Activated naive CD8-positive, alpha-beta T cell treated with anti-CD3 and anti-CD28 coated beads for 36 hours (primary cell): ENCODE measurements at regions not wholly inside any gene's neighbourhood (a gene's known extent, or its start where the extent isn't known, plus 50 kb on each side); places are given as distances from the start of the nearest gene placed in this dataset.

Experiments used
- DNase-seq: peaks from one replicate; pipeline ENCODE4 v3.0.0; 2021
- H3K27ac Mint-ChIP-seq: one replicate; pipeline ENCODE4 v1.8.0; 2022; ENCODE audit warnings: mild to moderate bottlenecking, moderate library complexity, mixed read lengths
- H3K27me3 Mint-ChIP-seq: one replicate; pipeline ENCODE4 v1.8.0; 2022; ENCODE audit warnings: mild to moderate bottlenecking, mixed read lengths
- H3K36me3 Mint-ChIP-seq: one replicate; pipeline ENCODE4 v1.8.0; 2021; ENCODE audit warnings: mild to moderate bottlenecking, mixed read lengths
- H3K4me1 Mint-ChIP-seq: one replicate; pipeline ENCODE4 v1.8.0; 2021; ENCODE audit warnings: mixed read lengths
- H3K4me3 Mint-ChIP-seq: one replicate; pipeline ENCODE4 v1.8.0; 2022; ENCODE audit warnings: mild to moderate bottlenecking, moderate library complexity, mixed read lengths
- H3K9me3 Mint-ChIP-seq: one replicate; pipeline ENCODE4 v1.8.0; 2022; ENCODE audit warnings: mixed read lengths

DNA sequence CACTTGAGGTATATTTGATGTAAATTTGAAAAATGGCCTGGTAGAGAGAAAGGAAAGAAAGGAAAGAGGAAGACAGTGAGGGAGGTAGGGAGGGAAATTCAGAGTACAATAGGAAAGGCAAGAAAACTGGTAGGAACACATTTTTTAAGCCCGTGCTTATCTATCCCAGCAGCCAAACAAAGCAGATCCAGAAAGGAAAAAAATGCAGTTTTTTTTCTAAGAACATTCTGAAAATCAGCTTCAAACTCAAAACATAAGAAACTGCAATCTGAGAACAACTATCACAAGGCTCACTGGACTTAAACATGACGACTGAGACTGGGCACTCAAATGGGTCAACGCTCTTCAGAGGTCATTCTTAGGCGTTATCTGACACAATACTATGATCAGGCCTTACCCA, 408.3 kb upstream of the DDI1 start:
- no peaks in the 10 kb centered on the region for H3K4me1 Mint-ChIP-seq
- no peak overlapping the region for H3K27ac Mint-ChIP-seq
- H3K27me3 Mint-ChIP-seq = peaks cover 5% of the 10 kb centered on the region
- no peak overlapping the region for H3K4me3 Mint-ChIP-seq
- H3K36me3 Mint-ChIP-seq = no peaks in the 10 kb centered on the region
- no peak for DNase-seq
- H3K9me3 Mint-ChIP-seq = no peaks in the 10 kb centered on the region

DNA sequence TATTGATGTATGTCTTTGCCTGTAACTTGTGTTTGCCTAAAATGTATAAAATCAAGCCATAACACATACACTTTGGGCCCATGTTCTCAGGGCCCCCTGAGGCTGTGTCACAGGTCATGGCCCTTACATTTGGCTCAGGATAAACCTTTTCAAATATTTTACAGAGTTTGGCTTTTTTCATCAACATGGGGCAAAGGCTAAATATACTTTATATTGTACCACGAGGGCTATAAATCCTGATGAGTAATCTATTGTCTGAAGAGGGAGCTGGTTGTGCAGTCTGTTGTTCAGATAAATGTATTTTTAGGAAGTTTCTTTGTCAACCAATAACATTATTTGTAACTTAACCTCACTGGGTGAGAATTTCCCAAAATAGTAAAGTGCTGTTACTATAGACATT, 404.6 kb upstream of the DDI1 start:
- H3K36me3 Mint-ChIP-seq = no peaks in the 10 kb centered on the region

GRCh38 chr11:103633068-103633788, 403.2 kb upstream of the DDI1 start:
- no peaks in the 10 kb centered on the region for H3K27me3 Mint-ChIP-seq
- no peaks in the 10 kb centered on the region for H3K36me3 Mint-ChIP-seq
- H3K4me1 Mint-ChIP-seq = no peaks in the 10 kb centered on the region
- H3K27ac Mint-ChIP-seq = no peak overlapping the region
- H3K4me3 Mint-ChIP-seq = no peak overlapping the region
- DNase-seq = no peak
- H3K9me3 Mint-ChIP-seq = no peaks in the 10 kb centered on the region

More for the DNA sequence above, 404.6 kb upstream of the DDI1 start:
- no peak for DNase-seq
- Mint-ChIP-seq H3K4me1 (no peaks in the 10 kb centered on the region), H3K9me3 (no peaks in the 10 kb centered on the region), H3K4me3 (no peak overlapping the region), H3K27me3 (peaks cover 5% of the 10 kb centered on the region), H3K27ac (no peak overlapping the region)

GRCh38 chr11:103633819-103634590, 402.4 kb upstream of the DDI1 start:
- H3K4me1 Mint-ChIP-seq = no peaks in the 10 kb centered on the region
- H3K36me3 Mint-ChIP-seq = no peaks in the 10 kb centered on the region
- no peaks in the 10 kb centered on the region for H3K9me3 Mint-ChIP-seq
- no peak overlapping the region for H3K27ac Mint-ChIP-seq
- no peak for DNase-seq
- H3K4me3 Mint-ChIP-seq = no peak overlapping the region
- H3K27me3 Mint-ChIP-seq = no peaks in the 10 kb centered on the region

GRCh38 chr11:103636232-103636631, 400.2 kb upstream of the DDI1 start:
- no peak for DNase-seq
- Mint-ChIP-seq H3K27me3 (no peaks in the 10 kb centered on the region), H3K9me3 (no peaks in the 10 kb centered on the region), H3K36me3 (no peaks in the 10 kb centered on the region), H3K4me3 (no peak overlapping the region), H3K4me1 (no peaks in the 10 kb centered on the region), H3K27ac (no peak overlapping the region)

DNA sequence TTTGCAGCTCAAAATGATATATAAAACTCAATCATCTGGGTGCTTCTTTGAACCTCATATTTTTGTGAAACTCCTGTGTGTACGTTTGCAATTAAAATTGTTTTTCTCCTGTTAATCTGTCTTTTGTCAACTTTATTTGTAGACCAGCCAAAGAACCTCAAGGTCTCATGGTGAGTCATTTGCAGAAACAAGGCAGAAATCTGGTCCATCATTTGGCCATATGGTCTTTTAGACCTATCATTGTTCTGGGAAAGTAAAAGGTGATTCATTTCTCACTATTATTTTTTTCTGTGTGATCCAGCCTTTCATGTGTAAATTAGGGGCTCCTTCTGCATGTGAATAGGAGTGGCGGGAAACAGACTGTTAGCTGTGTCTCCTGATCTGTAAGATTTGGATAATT, 399.1 kb upstream of the DDI1 start:
- Mint-ChIP-seq H3K36me3 (no peaks in the 10 kb centered on the region), H3K4me1 (no peaks in the 10 kb centered on the region), H3K27ac (no peak overlapping the region), H3K9me3 (no peaks in the 10 kb centered on the region), H3K4me3 (no peak overlapping the region), H3K27me3 (peaks cover 4% of the 10 kb centered on the region)
- DNase-seq = no peak

- Mint-ChIP-seq H3K4me3 (no peak overlapping the region), H3K27me3 (peaks cover 9% of the 10 kb centered on the region), H3K9me3 (no peaks in the 10 kb centered on the region), H3K36me3 (no peaks in the 10 kb centered on the region), H3K4me1 (no peaks in the 10 kb centered on the region), H3K27ac (no peak overlapping the region)
- DNase-seq = no peak
Measured at GRCh38 chr11:103637831-103638230, 398.6 kb upstream of the DDI1 start.

GRCh38 chr11:103644676-103645075, 391.8 kb upstream of the DDI1 start:
- DNase-seq = no peak
- H3K36me3 Mint-ChIP-seq = no peaks in the 10 kb centered on the region
- H3K9me3 Mint-ChIP-seq = no peaks in the 10 kb centered on the region
- H3K4me1 Mint-ChIP-seq = no peaks in the 10 kb centered on the region
- H3K27ac Mint-ChIP-seq = no peak overlapping the region
- H3K4me3 Mint-ChIP-seq = no peak overlapping the region
- peaks cover 9% of the 10 kb centered on the region for H3K27me3 Mint-ChIP-seq

GRCh38 chr11:103648054-103648453, 388.4 kb upstream of the DDI1 start:
- no peak overlapping the region for H3K27ac Mint-ChIP-seq
- no peak for DNase-seq
- peaks cover 4% of the 10 kb centered on the region for H3K27me3 Mint-ChIP-seq
- H3K9me3 Mint-ChIP-seq = peaks cover 2% of the 10 kb centered on the region
- H3K36me3 Mint-ChIP-seq = no peaks in the 10 kb centered on the region
- no peaks in the 10 kb centered on the region for H3K4me1 Mint-ChIP-seq
- no peak overlapping the region for H3K4me3 Mint-ChIP-seq

DNA sequence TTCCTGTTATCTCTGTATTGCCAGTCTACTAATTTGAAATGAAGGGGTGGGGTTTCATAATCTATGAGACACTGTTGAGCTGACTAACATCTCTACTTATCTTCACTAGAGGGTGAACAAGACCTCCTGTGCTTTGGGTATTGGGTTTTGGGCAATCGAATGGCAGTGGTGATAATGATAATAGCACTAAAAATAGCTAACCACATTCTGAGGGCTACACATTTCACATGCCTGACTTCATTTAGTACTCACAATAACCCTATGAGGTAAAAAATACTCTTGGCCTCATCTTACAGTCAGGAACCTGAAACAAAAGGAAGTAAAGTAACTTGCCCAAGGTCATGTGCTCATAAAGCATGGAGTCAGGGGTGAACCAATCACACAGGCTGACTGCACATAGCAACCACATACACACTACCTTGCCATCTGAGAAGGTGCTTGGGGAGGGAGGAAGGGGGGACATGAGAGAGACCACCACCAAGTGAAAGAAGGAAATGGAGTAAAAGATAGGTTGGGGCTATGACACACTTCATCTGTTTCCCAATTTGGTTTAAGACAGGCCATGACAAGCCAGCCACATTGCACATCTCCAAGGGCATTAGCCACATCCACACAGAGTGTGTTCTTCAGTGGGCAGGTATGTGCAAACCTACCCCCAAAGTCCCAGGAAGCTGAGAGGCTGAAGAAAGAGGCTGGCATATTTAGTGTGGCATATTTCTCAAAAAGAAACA, 387.6 kb upstream of the DDI1 start:
- no peak overlapping the region for H3K27ac Mint-ChIP-seq
- no peaks in the 10 kb centered on the region for H3K4me1 Mint-ChIP-seq
- H3K4me3 Mint-ChIP-seq = no peak overlapping the region
- DNase-seq = no peak
- peaks cover 2% of the 10 kb centered on the region for H3K9me3 Mint-ChIP-seq
- H3K36me3 Mint-ChIP-seq = no peaks in the 10 kb centered on the region
- H3K27me3 Mint-ChIP-seq = peaks cover 4% of the 10 kb centered on the region

- peaks cover 2% of the 10 kb centered on the region for H3K9me3 Mint-ChIP-seq
- H3K27ac Mint-ChIP-seq = no peak overlapping the region
- no peaks in the 10 kb centered on the region for H3K4me1 Mint-ChIP-seq
- H3K27me3 Mint-ChIP-seq = peaks cover 4% of the 10 kb centered on the region
- no peak for DNase-seq
- H3K36me3 Mint-ChIP-seq = no peaks in the 10 kb centered on the region
- no peak overlapping the region for H3K4me3 Mint-ChIP-seq
Measured at GRCh38 chr11:103649401-103649895, 387.0 kb upstream of the DDI1 start.

GRCh38 chr11:103650330-103650729, 386.1 kb upstream of the DDI1 start:
- Mint-ChIP-seq H3K27ac (no peak overlapping the region), H3K27me3 (peaks cover 4% of the 10 kb centered on the region), H3K36me3 (no peaks in the 10 kb centered on the region), H3K9me3 (peaks cover 2% of the 10 kb centered on the region), H3K4me3 (no peak overlapping the region), H3K4me1 (no peaks in the 10 kb centered on the region)
- DNase-seq = no peak

- Mint-ChIP-seq H3K4me3 (no peak overlapping the region), H3K27ac (no peak overlapping the region), H3K4me1 (no peaks in the 10 kb centered on the region), H3K9me3 (peaks cover 2% of the 10 kb centered on the region), H3K27me3 (peaks cover 4% of the 10 kb centered on the region), H3K36me3 (no peaks in the 10 kb centered on the region)
- no peak for DNase-seq
Measured at GRCh38 chr11:103651341-103651998, 385.0 kb upstream of the DDI1 start.

DNA sequence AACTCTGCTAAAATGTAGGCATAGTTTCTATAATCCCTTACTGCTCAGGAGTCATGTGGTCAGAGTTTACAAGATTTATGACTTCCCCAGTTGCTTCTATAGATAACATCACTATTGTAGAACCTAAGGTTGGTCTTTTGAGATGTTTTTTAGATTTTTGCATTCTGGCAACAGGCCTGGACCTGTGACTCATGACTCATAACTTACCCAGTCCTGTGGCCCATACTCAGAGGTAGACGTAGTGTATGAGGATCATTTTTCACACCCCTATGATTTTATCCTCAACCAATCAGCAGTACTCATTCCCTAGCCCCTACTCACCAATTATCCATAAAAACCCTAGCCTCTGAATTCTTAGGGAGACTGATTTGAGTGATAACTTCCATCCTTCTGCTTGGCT, 384.4 kb upstream of the DDI1 start:
- Mint-ChIP-seq H3K4me1 (no peaks in the 10 kb centered on the region), H3K4me3 (no peak overlapping the region), H3K9me3 (peaks cover 2% of the 10 kb centered on the region)

DNA sequence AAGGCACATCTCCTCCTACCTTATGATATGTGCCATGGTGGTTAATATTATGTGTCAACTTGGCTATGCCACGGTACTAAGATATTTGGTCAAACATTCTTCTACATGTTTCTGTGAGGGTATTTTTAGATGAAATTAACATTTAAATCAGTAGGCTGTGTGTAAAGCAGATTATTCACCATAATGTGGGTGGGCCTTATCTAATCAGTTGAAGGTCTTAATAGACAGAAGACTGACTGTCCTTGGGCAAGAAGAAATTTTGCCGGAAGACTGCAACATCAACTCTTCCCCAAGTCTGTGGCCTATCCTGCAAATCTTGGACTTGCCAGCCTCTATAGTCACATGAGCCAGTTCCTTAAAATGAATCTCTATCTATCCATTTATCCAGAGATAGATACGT, 380.1 kb upstream of the DDI1 start:
- Mint-ChIP-seq H3K4me3 (no peak overlapping the region), H3K27ac (no peak overlapping the region), H3K36me3 (no peaks in the 10 kb centered on the region), H3K4me1 (no peaks in the 10 kb centered on the region), H3K27me3 (no peaks in the 10 kb centered on the region), H3K9me3 (peaks cover 2% of the 10 kb centered on the region)
- DNase-seq = no peak

More for the DNA sequence above, 384.4 kb upstream of the DDI1 start:
- no peak overlapping the region for H3K27ac Mint-ChIP-seq
- peaks cover 4% of the 10 kb centered on the region for H3K27me3 Mint-ChIP-seq
- no peak for DNase-seq
- no peaks in the 10 kb centered on the region for H3K36me3 Mint-ChIP-seq
